ENCODE measurements at regions not wholly inside any gene's neighbourhood (a gene's known extent, or its start where the extent isn't known, plus 50 kb on each side); places are given as distances from the start of the nearest gene placed in this dataset.
A peak's percentile ranks its signal among the peaks of the same experiment; 100 is the strongest.

DNA sequence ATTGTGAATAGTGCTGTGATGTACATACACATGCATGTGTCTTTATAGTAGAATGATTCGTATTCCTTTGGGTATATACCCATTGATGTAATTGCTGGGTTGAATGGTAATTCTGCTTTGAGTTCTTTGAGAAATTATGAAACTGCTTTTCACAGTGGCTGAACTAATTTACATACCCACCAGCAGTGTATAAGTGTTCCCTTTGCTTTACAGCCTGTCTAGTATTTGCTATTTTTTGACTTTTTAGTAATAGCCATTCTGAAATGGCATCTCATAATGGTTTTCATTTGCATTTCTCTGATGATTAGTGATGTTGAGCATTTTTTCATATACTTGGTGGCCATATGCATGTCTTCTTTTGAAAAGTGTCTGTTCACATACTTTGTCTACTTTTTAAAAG is 54.5 kb upstream of the FAM78B start:
- DNase-seq (ENCODE audit: low read depth, low spot score) = no peak

DNA sequence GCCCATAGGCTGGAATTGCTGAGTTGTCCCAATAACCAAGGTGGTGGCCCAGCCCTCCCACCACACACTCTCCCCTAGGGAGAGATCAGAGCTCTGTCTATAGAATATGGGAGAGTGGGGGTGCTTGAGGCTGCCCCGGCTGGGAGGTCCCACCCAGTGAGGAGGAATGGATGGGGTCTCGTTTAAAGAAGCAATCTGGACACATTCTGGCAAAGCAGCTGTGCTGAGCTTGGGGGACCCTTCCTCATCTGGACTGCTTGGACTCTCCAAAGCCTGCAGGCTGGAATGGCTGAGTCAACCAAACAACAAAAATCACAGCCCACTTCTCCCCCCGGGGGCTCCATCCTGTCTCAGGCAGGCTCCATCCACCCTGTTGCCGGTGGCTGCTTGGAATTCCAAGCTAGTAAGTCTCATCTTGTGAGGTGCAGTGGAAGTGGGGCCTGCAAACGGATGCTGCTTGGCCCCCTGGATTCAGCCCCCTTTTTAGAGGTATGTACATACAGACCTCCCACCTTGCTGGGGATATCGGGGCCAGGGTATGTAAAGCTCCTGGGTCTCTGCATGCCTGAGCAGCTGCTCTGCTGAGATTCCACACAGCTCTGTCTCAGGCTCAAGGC is 67.1 kb upstream of the FAM78B start:
- DNase-seq (ENCODE audit: low read depth, low spot score) = peak; percentile 1

DNA sequence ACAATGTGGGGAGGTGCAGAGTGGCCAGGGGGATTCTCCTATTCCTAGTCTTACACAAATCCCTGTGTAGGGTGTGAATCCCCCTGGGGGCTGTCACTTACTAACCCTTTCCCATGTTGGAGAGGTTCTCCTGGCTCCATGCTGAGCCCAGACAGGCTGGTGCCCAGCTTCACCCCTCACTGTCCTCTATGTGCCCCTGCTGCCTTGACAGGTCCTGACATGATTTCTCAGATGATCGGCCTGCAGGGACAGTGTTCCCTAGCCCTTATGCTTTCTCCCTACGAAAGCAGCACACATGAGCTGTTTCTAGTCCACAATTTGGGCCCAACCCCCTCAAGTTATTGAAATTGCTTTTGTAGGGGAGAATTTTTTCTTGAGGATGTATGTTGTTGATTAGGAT is 68.9 kb upstream of the FAM78B start:
- DNase-seq (ENCODE audit: low read depth, low spot score) = no peak

DNA sequence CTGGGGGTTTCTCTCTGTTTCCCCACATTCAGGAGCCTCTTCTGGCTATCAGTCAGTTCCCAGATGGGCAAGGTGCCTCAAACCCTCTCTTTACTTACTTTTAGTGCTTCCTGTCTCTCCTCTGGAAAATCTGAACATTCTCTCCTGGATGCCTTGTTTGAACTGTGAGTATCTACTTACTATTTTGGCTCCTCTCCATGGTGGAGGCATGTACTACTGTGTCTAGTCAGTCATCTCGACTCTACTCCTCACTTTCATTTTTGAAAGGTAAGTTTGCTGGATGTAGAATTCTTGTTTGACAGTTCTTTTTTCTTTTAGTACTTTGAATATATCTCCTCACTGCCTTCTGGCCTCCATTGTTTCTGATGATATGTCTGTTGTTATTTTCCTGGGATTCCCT is 70.9 kb upstream of the FAM78B start:
- no peak for DNase-seq (ENCODE audit: low read depth, low spot score)

DNA sequence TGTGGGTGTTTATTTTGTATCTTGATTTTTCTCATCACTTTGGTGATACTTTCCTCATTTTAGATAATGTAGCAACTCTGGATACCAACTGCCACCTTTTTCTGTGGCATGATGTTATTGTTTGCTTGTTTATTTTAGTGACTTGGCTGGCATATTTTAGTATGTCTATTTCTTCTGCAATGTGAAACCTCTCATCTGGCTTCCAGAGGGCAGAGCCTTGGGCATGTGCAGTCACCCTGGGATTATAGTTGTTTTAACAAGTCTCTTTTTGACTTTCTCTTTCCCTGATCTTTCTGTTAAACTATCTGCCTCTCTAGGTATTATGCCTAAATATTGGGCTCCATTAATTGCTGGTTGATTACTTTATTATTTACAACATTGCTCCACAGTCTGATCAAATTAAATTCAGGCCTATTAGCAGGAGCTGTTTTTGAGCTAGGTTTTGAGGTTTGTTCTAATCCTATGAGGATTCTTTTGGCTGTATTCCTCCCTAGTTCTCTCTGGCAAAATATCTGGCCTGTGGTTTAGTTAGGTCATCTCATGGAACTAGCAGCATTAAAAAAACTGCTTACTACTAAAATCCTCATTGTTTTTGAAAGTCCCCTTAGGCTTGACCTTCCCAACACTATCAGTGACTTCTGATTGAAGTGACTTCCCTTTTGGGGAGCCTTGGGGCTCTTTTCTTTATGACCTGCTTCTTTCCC is 86.4 kb upstream of the FAM78B start:
- DNase-seq (ENCODE audit: low read depth, low spot score) = no peak

DNA sequence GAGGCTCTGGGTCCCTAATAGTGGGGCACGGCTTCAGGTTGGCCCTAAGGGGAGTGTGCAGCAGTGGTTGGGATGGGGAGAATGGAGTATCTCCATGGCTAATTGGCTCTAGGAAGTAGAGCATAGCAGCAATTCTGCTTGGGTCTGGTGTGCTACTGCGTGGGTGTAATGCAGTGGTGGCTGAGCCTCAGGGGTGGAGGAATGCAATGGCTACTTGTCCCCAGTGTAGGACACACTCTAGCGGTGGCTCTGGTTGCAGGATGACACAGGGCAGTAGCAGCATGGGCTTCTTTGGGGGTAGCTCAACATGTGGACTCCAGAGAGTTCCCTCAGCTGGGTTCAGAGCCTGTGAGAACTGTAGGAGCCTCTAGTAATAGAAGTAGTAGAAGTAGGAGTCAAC is 91.2 kb upstream of the FAM78B start:
- no peak for DNase-seq (ENCODE audit: low read depth, low spot score)

DNA sequence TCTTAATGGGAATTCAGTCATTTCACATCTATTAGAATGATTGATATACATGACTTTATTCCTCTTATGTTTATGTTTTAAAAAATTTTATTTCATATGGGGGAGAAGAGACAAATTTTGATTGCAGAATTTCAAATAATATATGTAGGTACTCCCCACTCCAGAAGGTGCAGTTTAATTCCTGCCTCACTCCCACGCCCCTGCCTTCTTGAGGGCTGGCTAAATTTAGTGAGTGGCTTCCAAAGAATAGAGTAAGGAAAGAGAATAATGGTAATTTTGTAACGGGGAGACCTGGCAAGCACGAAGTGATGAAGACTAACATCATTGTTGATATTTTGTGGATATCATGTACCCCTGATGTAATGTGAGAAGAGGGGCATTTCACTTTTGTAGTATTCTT is 94.7 kb upstream of the FAM78B start:
- DNase-seq (ENCODE audit: low read depth, low spot score) = no peak

DNA sequence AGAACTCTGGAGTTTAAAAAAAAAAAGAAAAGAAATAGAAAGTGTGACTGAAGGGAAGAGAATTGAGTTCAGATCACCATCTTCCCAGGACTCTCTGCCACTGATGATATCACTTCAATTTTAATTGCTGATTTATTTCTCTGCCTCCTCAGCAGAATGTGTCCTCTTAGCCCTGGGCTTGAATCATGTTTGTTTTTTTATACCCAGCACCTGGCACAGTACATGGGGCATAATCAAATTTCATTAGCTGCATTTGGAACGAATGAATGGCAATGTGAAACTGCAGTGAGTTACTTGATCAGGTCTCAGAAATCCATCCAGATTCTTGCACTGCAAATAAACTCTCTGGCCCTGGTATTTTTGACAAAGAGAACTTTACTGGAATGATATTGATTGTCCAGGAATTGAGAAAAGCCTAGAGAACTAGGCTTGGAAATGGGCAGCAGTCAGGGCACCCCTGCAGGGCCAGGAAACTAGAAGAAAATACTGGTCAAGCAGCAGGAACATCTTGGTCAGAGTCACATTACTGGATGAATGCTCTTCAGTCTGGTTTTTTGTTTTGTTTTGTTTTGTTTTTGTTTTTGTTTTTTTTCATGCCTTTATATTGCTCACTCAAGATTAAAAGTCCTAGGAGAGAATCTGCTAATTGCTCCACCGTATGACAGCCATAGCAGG is 103.8 kb upstream of the FAM78B start:
- DNase-seq (ENCODE audit: low read depth, low spot score) = no peak

DNA sequence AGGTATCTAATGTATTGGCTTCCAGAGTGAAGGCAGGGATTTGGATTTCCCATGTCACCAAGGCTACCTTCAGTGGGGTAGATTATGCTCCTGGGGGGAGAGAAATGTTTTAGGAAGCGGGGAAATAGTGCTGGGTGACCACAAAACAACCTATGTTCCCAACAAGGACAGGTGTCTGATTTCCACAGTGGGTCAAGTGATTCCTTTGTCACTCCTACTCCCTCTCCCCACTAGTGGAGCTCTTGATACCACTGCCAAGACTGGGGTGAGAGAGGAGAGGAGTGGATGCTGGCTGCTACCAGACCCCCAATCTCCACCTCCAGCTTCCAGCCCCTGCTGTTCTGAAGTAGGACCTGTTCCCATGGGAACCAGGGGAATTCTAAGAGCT is 104.3 kb upstream of the FAM78B start:
- no peak for DNase-seq (ENCODE audit: low read depth, low spot score)

DNA sequence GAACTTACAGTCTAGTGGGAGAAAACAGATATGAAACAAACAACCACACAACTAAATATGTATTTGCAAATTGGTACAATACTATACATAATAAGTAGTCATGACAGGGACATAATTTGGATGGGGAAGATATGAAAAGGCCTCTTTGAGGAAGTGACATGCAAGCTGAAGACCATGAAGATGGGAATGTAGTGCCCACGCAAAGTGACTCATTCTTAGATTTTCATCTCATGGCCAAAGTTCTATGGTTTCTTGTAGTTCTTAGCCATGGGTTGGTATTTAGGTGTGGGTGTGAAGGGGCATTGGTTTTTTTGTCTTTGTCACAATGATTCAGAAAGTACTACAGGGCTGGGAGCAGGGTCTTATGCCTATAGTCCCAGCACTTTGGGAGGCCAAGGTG is 105.4 kb upstream of the FAM78B start:
- DNase-seq (ENCODE audit: low read depth, low spot score) = no peak

DNA sequence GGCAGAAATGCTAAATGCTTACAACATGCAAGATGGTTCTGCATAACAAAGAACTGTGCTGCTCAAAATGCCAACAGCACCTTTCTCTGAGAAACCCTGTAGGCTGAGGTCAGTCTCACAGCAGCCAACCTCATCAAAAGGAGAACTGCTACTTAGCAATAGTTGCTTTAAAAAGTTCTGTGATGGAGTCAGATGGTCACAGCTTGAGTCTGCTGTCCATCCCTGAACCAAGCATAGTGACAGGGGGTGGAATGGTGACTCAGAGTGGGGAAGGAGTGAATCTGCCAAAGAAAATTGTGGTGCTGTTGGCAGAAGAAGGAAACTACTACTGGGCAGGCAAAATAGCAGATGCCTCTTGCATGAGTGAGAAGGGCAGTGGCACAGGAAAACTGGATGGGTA is 106.0 kb upstream of the FAM78B start:
- DNase-seq (ENCODE audit: low read depth, low spot score) = peak; percentile 1

DNA sequence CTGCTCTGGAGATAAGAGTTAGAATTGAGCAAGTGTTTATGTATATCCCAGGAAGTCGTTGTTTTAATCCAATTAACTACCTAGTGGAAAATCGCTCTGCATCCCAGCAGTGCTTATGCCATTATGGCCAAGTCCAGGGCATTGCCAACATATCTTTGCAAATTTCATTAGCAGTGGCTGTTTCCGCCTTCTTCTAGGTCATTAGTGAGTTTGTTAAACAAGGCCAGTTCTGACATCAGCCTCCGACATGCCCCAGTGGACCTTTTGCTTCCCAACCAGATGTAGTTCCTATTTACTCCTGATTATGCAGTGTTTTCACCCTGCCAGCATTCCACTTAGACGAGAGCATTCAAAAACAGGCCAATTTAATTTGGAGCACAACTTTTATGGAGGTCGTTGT is 106.8 kb upstream of the FAM78B start:
- no peak for DNase-seq (ENCODE audit: low read depth, low spot score)

DNA sequence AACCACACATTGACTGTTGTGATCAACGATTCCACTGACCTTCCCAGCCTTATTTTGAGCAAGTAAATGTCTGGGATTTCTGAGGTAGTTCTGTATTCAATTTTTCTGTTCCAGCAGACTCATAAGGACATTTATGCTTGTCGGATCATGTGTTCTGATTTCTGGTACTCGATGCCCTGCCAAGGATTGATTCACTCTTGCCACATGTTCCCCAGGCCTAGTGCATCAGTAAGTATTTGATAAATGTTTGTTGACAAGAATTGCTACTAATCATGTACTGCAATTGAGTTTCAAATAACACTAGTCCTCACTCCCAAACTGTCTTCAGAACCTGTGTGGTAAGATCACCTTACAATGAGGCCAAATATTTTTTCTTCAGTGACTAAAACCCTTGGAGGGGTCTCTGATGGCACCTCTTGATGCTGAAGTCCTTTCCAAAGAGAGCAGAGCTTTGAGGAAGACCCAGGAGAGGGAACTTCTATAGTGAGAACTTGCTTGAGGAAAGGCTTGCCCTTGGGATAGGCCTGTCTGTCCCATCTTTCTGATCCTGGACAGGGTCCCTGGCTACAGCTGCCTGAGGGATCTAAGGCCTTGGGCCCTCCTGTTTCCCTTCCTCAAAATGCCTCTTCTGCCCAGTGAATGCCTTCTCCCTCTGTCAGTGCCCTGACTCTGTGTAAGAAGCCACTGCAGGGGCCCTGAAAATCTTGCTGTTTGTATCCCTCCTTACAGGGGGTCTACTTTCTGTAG is 115.8 kb upstream of the FAM78B start:
- DNase-seq (ENCODE audit: low read depth, low spot score) = no peak

DNA sequence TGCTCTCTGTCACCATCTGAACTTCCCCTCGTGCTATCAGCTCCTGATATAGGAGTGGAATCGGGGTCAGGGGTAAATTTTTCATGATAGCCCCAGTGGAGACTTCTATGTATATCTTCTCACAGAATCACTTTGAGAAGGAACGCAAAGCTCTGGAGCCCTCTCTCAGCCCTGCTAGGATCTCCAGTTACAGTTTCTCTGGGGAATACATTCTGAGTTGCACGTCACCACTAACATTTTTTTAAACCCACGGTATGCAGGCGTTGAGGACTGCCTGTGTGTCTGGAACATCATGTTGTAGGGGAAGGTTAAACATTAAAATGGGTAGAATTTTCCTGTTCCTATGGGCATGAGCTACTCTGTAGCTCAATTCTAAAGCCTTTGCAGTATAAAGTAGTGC is 116.4 kb upstream of the FAM78B start:
- no peak for DNase-seq (ENCODE audit: low read depth, low spot score)

DNA sequence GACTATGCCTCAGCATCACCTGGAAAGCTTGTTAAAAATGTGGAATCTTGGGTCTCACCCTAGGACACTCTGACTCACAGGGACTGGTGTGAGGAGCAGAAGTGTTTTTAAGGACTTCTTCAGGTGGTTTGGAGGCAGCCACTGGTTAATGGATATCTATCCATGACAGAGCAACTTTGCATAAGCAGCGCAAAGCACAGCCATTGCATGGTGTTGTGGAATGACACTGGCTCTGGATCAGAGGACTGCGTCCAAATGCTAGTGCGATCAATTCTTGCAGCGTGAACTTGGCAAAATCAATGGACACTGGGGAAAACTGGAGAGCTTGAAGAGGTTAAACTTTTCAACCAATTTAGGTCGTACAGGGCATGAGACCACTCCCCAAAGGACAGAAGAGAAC is 116.8 kb upstream of the FAM78B start:
- no peak for DNase-seq (ENCODE audit: low read depth, low spot score)

DNA sequence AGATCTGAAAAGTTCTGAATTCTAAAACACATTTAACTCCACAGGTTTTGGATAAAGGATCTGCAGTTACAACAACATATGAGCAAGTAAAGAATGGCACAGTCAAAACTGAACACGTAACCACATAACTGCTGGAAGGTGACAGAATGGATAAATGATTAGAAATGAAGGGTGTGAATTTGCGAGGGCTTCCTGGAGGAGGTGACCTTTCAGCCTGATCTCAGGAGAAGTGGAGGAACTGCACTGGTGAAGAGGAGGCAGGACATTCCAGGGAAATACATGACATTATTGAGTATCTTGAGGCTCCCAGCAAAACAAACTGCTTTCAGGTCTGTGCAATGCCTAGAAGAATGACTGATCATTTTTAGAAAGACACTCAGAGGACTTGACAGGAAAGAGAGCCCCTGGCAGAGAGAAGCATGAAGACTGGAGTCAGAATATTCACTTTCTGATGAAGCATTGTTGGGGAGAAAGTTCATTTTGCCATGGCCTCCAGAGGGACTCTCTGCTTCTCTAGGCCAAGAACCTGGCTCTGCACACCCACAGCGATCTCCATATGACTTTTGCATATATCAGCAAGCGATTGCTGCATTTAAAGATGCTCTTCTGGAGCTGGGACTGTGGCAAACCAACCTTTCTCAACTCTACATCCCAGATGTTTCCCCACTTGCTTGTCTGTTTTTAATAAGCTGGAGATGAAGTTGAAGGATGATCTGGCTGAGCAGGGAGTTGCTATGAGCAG is 122.7 kb upstream of the FAM78B start:
- no peak for DNase-seq (ENCODE audit: low read depth, low spot score)

DNA sequence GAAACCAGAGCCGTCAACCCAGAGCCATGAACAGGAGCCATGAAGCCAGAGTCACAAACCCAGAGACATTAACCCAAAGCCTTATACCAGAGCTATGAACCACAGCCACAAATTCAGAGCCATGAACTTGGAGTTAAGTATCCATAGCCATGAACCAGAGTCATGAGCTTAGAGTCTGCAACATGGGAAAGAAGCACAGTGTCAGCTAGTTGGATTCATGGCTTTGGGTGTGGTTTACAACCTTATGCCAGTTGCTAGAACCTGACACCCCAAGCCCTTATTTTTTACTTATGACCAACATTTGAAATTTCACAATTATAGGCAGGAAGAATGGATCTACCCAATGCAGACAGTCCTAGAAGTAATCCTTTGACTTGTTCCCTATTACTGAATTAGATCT is 128.9 kb upstream of the FAM78B start:
- no peak for DNase-seq (ENCODE audit: low read depth, low spot score)

DNA sequence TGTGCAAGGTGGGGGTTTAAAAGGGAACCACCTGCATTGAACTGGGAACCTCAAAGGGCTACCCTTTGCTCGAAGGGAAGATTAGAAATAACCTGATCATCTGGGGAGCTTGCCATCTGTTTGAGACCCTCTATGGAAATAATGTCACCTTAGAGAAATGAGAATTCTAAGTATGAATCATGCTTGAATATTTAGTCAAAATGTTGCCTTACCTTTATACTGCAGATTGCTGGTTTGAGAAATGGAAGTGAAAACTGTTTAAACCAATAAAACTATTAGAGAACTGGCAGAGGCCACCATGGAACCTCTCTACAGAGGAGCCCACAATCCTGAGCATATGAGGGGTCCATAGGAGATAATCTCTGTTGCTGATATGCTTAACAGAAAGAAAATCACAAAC is 131.2 kb upstream of the FAM78B start:
- no peak for DNase-seq (ENCODE audit: low read depth, low spot score)

DNA sequence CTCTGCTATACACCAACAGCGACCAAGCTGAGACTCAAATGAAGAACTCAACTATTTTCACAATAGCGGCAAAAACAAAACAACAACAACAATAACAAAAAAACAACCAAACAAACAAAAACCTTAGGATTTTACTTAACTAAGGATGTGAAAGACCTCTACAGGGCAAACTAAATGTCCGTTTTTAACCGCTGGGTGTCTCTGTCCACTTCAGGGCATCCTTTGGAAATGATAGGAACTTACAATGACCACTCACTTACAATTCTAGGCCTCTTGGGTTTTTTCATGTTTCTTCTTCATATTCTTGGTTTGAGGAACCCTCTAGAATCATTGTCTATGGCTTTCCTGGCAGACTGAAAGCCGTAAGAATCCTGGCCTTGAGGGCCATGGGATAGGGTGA is 134.0 kb upstream of the FAM78B start:
- no peak for DNase-seq (ENCODE audit: low read depth, low spot score)

DNA sequence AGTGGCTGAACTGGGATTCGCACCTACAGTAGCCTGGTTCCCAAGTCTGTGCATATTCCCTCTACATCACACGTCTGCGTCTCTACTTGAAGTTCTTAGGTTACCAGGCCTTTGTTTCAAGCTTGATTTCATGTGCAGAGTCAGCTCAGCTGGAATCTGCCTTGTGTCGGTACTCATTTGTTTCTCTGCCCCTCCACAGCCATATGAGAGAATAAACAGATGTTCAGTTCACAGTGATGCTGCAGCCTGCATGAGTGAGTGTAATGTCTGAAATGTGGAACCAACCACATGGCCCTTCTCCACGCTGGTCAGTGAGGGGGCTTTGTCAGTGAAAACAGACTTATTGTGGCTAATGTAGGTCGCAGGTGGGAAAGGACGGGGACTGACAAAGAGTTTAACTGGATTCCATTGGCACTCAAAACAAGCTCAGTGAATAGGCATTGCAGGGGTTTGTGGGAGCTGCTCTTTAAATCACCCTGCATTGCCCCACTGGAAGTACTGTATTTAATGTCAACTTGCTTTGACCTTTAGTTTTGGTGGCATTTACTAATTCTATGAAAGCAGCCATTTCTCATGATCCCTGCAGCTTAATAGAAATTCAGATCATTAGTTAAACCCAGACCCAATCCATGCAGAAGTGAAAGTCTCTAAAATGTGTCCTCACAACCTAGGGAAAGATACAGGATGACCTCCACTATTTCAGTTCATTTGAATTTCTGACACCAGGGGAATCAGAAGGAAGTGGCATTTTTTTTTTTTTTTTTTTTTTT is 136.4 kb upstream of the FAM78B start:
- no peak for DNase-seq (ENCODE audit: low read depth, low spot score)

DNA sequence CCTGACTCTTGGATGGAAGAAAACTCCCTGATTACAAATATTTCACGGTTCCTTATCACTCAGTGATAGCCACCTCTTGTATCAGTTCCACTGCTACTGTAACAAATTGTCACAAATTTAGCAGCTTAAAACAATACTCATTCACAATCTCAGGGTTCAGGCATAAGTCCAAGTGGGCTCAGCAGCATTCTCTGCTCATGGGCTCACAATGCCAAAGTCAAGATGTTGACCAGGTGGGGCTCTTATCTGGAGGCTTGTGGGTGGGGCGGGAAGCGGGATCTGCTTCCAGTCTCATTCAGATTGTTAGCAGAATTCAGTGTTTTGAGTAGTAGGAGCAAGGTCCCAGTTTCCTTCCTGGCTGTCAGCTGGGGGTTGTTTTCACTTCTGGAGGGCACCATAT is 137.3 kb upstream of the FAM78B start:
- DNase-seq (ENCODE audit: low read depth, low spot score) = no peak
